ENCODE measurements at regions not wholly inside any gene's neighbourhood (a gene's known extent, or its start where the extent isn't known, plus 50 kb on each side); places are given as distances from the start of the nearest gene placed in this dataset.
"Not testable (repeated sequence)": the region's sequence is repeated elsewhere in the genome, so short reads cannot be mapped to it uniquely, and the experiment has no call there.

- not testable (repeated sequence) for DNase-seq; H3K27me3 Mint-ChIP-seq (ENCODE audit: unreplicated experiment); H3K4me3 Mint-ChIP-seq (ENCODE audit: unreplicated experiment); H3K4me1 Mint-ChIP-seq (ENCODE audit: low read depth, unreplicated experiment); H3K9me3 Mint-ChIP-seq (ENCODE audit: unreplicated experiment); H3K27ac Mint-ChIP-seq (ENCODE audit: unreplicated experiment); H3K36me3 Mint-ChIP-seq (ENCODE audit: unreplicated experiment)
These were observed 63.1 kb downstream of the TRIM43 start for GRCh38 chr2:95654897-95655296.

- H3K4me1 Mint-ChIP-seq (ENCODE audit: low read depth, unreplicated experiment); H3K36me3 Mint-ChIP-seq (ENCODE audit: unreplicated experiment); H3K27me3 Mint-ChIP-seq (ENCODE audit: unreplicated experiment); H3K9me3 Mint-ChIP-seq (ENCODE audit: unreplicated experiment); H3K4me3 Mint-ChIP-seq (ENCODE audit: unreplicated experiment); DNase-seq; H3K27ac Mint-ChIP-seq (ENCODE audit: unreplicated experiment): not testable (repeated sequence)
These were observed 64.8 kb downstream of the TRIM43 start for GRCh38 chr2:95656553-95656952.

GRCh38 chr2:95657937-95658336 lies 66.1 kb downstream of the TRIM43 start:
- H3K36me3 Mint-ChIP-seq (ENCODE audit: unreplicated experiment); H3K27ac Mint-ChIP-seq (ENCODE audit: unreplicated experiment); H3K4me3 Mint-ChIP-seq (ENCODE audit: unreplicated experiment); H3K27me3 Mint-ChIP-seq (ENCODE audit: unreplicated experiment); H3K4me1 Mint-ChIP-seq (ENCODE audit: low read depth, unreplicated experiment); DNase-seq; H3K9me3 Mint-ChIP-seq (ENCODE audit: unreplicated experiment): not testable (repeated sequence)

GRCh38 chr2:95660766-95661562 lies 69.2 kb downstream of the TRIM43 start:
- not testable (repeated sequence) for H3K4me1 Mint-ChIP-seq (ENCODE audit: low read depth, unreplicated experiment); H3K4me3 Mint-ChIP-seq (ENCODE audit: unreplicated experiment); H3K9me3 Mint-ChIP-seq (ENCODE audit: unreplicated experiment)

GRCh38 chr2:95663471-95664441 lies 72.0 kb downstream of the TRIM43 start:
- H3K4me3 Mint-ChIP-seq (ENCODE audit: unreplicated experiment); H3K27ac Mint-ChIP-seq (ENCODE audit: unreplicated experiment): not testable (repeated sequence)
- H3K4me1 Mint-ChIP-seq (ENCODE audit: low read depth, unreplicated experiment): peaks cover 13% of the 10 kb centered on the region

More at GRCh38 chr2:95660766-95661562, 69.2 kb downstream of the TRIM43 start:
- H3K27ac Mint-ChIP-seq (ENCODE audit: unreplicated experiment); DNase-seq; H3K27me3 Mint-ChIP-seq (ENCODE audit: unreplicated experiment); H3K36me3 Mint-ChIP-seq (ENCODE audit: unreplicated experiment): not testable (repeated sequence)

GRCh38 chr2:95666636-95667035 lies 74.8 kb downstream of the TRIM43 start:
- Mint-ChIP-seq H3K4me1 (ENCODE audit: low read depth, unreplicated experiment) (peaks cover 13% of the 10 kb centered on the region), H3K4me3 (ENCODE audit: unreplicated experiment) (peak overlapping the region; percentile 32)
- DNase-seq: peak; percentile 34
- H3K36me3 Mint-ChIP-seq (ENCODE audit: unreplicated experiment); H3K27me3 Mint-ChIP-seq (ENCODE audit: unreplicated experiment); H3K27ac Mint-ChIP-seq (ENCODE audit: unreplicated experiment); H3K9me3 Mint-ChIP-seq (ENCODE audit: unreplicated experiment): not testable (repeated sequence)

More at GRCh38 chr2:95663471-95664441, 72.0 kb downstream of the TRIM43 start:
- not testable (repeated sequence) for H3K36me3 Mint-ChIP-seq (ENCODE audit: unreplicated experiment); H3K9me3 Mint-ChIP-seq (ENCODE audit: unreplicated experiment); DNase-seq; H3K27me3 Mint-ChIP-seq (ENCODE audit: unreplicated experiment)

GRCh38 chr2:95667480-95667879 lies 75.7 kb downstream of the TRIM43 start:
- Mint-ChIP-seq H3K27ac (ENCODE audit: unreplicated experiment) (no peak overlapping the region), H3K27me3 (ENCODE audit: unreplicated experiment) (peaks cover 2% of the 10 kb centered on the region), H3K36me3 (ENCODE audit: unreplicated experiment) (no peaks in the 10 kb centered on the region), H3K4me1 (ENCODE audit: low read depth, unreplicated experiment) (peaks cover 13% of the 10 kb centered on the region), H3K4me3 (ENCODE audit: unreplicated experiment) (no peak overlapping the region), H3K9me3 (ENCODE audit: unreplicated experiment) (peaks cover 6% of the 10 kb centered on the region)
- DNase-seq: no peak
- TF ChIP-seq CTCF (IDR thresholded peaks at IDR 0.05; ENCODE audit: partially characterized antibody, unreplicated experiment): no peak

- not testable (repeated sequence) for H3K9me3 Mint-ChIP-seq (ENCODE audit: unreplicated experiment); DNase-seq; H3K27me3 Mint-ChIP-seq (ENCODE audit: unreplicated experiment); H3K4me3 Mint-ChIP-seq (ENCODE audit: unreplicated experiment); H3K27ac Mint-ChIP-seq (ENCODE audit: unreplicated experiment); H3K36me3 Mint-ChIP-seq (ENCODE audit: unreplicated experiment)
- peaks cover 13% of the 10 kb centered on the region for H3K4me1 Mint-ChIP-seq (ENCODE audit: low read depth, unreplicated experiment)
These were observed 77.1 kb downstream of the TRIM43 start for GRCh38 chr2:95668934-95669333.

All from glutamatergic neuron (in vitro differentiated cells).